ENCODE measurements at regions not wholly inside any gene's neighbourhood (a gene's known extent, or its start where the extent isn't known, plus 50 kb on each side); places are given as distances from the start of the nearest gene placed in this dataset.
"Not testable (repeated sequence)": the region's sequence is repeated elsewhere in the genome, so short reads cannot be mapped to it uniquely, and the experiment has no call there.

- Histone ChIP-seq H3K9me3 (no peaks in the 10 kb centered on the region), H3K4me3 (no peak overlapping the region), H3K4me1 (no peaks in the 10 kb centered on the region), H3K36me3 (no peaks in the 10 kb centered on the region), H3K27ac (no peak overlapping the region), H3K27me3 (no peaks in the 10 kb centered on the region)
- 86% methylated on average over 13 of the region's 13 CpGs for WGBS
- no peak for TF ChIP-seq POLR2AphosphoS5 (IDR thresholded peaks at IDR 0.05)
- no peak for DNase-seq (ENCODE audit: low spot score in 2 of 2)
Measured at GRCh38 chr2:16092861-16093638, 152.7 kb downstream of the MYCN start.

GRCh38 chr2:16091576-16092282, 151.4 kb downstream of the MYCN start:
- DNase-seq (ENCODE audit: low spot score in 2 of 2), result no peak
- no peaks in the 10 kb centered on the region for H3K27me3 ChIP-seq
- no peak overlapping the region for H3K27ac ChIP-seq
- H3K4me3 ChIP-seq, result no peak overlapping the region
- no peaks in the 10 kb centered on the region for H3K36me3 ChIP-seq
- WGBS, result 39% methylated on average over 1 of the region's 1 CpG
- no peaks in the 10 kb centered on the region for H3K4me1 ChIP-seq
- TF ChIP-seq POLR2AphosphoS5 (IDR thresholded peaks at IDR 0.05) (no peak), CTCF (IDR thresholded peaks at IDR 0.05) (no peak), EP300 (IDR thresholded peaks at IDR 0.05) (no peak), POLR2A (IDR thresholded peaks at IDR 0.05) (no peak)
- H3K9me3 ChIP-seq, result no peaks in the 10 kb centered on the region

- no peak overlapping the region for H3K4me3 ChIP-seq
- no peaks in the 10 kb centered on the region for H3K9me3 ChIP-seq
- no peak overlapping the region for H3K27ac ChIP-seq
- no peaks in the 10 kb centered on the region for H3K36me3 ChIP-seq
- no peaks in the 10 kb centered on the region for H3K27me3 ChIP-seq
- H3K4me1 ChIP-seq, result no peaks in the 10 kb centered on the region
- WGBS, result 92% methylated on average over 15 of the region's 15 CpGs
- TF ChIP-seq POLR2AphosphoS5 (IDR thresholded peaks at IDR 0.05) (no peak), EP300 (IDR thresholded peaks at IDR 0.05) (no peak), POLR2A (IDR thresholded peaks at IDR 0.05) (no peak), CTCF (IDR thresholded peaks at IDR 0.05) (no peak)
- no peak for DNase-seq (ENCODE audit: low spot score in 2 of 2)
Measured at GRCh38 chr2:16090650-16091575, 150.6 kb downstream of the MYCN start.

- not testable (repeated sequence) for H3K27ac ChIP-seq; H3K36me3 ChIP-seq; DNase-seq (ENCODE audit: low spot score in 2 of 2); H3K9me3 ChIP-seq; H3K4me3 ChIP-seq; H3K27me3 ChIP-seq; H3K4me1 ChIP-seq
- 85% methylated on average over 7 of the region's 7 CpGs for WGBS
Measured at GRCh38 chr2:16089491-16089890, 149.1 kb downstream of the MYCN start.

GRCh38 chr2:16088802-16089112, 148.4 kb downstream of the MYCN start:
- H3K27me3 ChIP-seq, result no peaks in the 10 kb centered on the region
- no peaks in the 10 kb centered on the region for H3K9me3 ChIP-seq
- no peaks in the 10 kb centered on the region for H3K36me3 ChIP-seq
- WGBS, result 83% methylated on average over 3 of the region's 3 CpGs
- H3K27ac ChIP-seq, result no peak overlapping the region
- TF ChIP-seq POLR2A (IDR thresholded peaks at IDR 0.05), result no peak
- no peak for TF ChIP-seq CTCF (IDR thresholded peaks at IDR 0.05)
- no peak for TF ChIP-seq EP300 (IDR thresholded peaks at IDR 0.05)
- no peak for TF ChIP-seq POLR2AphosphoS5 (IDR thresholded peaks at IDR 0.05)
- DNase-seq (ENCODE audit: low spot score in 2 of 2), result no peak
- no peak overlapping the region for H3K4me3 ChIP-seq
- H3K4me1 ChIP-seq, result no peaks in the 10 kb centered on the region
